ENCODE measurements at regions not wholly inside any gene's neighbourhood (a gene's known extent, or its start where the extent isn't known, plus 50 kb on each side); places are given as distances from the start of the nearest gene placed in this dataset.
"Not testable (repeated sequence)": the region's sequence is repeated elsewhere in the genome, so short reads cannot be mapped to it uniquely, and the experiment has no call there.

DNA sequence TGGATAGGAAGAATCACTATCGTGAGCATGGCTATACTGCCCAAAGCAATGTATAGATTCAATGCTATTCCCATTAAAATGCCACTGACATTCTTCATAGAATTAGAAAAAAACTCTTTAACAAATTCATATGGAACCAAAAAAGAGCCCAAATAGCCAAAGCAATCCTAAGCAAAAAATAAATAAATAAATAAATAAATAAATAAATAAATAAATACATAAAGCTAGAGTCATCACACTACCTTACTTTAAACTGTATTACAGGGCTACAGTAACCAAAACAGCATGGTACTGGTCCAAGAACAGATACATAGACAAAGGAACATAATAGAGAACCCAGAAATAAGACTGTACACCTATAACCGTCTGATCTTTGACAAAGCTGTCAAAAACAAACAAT lies 180.4 kb upstream of the CDKN2B start:
- H3K27me3 ChIP-seq: no peaks in the 10 kb centered on the region
- intact Hi-C loops (cut with DNase I): no loop called here
- H3K4me1 ChIP-seq: no peaks in the 10 kb centered on the region
- TF ChIP-seq, protein P1, sequence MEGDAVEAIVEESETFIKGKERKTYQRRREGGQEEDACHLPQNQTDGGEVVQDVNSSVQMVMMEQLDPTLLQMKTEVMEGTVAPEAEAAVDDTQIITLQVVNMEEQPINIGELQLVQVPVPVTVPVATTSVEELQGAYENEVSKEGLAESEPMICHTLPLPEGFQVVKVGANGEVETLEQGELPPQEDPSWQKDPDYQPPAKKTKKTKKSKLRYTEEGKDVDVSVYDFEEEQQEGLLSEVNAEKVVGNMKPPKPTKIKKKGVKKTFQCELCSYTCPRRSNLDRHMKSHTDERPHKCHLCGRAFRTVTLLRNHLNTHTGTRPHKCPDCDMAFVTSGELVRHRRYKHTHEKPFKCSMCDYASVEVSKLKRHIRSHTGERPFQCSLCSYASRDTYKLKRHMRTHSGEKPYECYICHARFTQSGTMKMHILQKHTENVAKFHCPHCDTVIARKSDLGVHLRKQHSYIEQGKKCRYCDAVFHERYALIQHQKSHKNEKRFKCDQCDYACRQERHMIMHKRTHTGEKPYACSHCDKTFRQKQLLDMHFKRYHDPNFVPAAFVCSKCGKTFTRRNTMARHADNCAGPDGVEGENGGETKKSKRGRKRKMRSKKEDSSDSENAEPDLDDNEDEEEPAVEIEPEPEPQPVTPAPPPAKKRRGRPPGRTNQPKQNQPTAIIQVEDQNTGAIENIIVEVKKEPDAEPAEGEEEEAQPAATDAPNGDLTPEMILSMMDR (IDR thresholded peaks at IDR 0.05): no peak
- H3K4me3 ChIP-seq: no peak overlapping the region
- no peaks in the 10 kb centered on the region for H3K9me3 ChIP-seq
- ATAC-seq (no peak), DNase-seq (no peak)
- H3K27ac ChIP-seq: no peak overlapping the region
- H3K36me3 ChIP-seq: no peaks in the 10 kb centered on the region

DNA sequence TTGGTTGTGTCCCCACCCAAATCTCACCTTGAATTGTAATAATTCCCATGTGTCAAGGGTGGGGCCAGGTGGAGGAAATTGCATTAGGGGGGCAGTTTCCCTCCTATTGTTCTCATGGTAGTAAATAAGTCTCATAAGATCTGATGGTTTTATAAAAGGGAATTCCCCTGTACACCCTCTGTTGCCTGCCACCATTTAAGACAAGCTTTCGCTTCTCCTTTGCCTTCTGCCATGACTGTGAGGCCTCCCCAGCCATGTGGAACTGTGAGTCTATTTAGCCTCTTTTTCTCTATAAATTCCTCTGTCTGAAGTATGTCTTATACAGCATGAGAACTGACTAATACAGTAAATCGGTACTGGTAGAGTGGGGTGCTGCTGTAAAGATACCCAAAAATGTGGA lies 187.9 kb upstream of the CDKN2B start:
- H3K4me1 ChIP-seq; H3K27ac ChIP-seq; intact Hi-C loops (cut with DNase I); H3K9me3 ChIP-seq; H3K27me3 ChIP-seq; DNase-seq; ATAC-seq; H3K36me3 ChIP-seq; H3K4me3 ChIP-seq: not testable (repeated sequence)

DNA sequence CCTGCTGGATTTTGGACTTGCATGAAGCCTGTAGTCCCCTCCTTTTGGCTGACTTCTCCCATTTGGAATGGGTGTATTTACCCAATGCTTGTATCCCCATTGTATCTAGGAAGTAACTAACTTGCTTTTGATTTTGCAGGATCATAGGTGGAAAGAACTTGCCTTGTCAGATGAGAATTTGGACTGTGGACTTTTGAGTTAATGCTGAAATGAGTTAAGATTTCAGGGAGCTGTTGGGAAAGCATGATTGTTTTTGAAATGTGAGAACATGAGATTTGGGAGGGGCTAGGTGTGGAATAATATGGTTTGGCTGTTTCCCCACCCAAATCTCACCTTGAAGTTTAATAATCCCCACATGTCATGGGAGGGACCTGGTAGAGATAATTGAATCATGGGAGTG lies 189.6 kb upstream of the CDKN2B start:
- H3K36me3 ChIP-seq: no peaks in the 10 kb centered on the region
- H3K27me3 ChIP-seq: no peaks in the 10 kb centered on the region
- no peak overlapping the region for H3K4me3 ChIP-seq
- no peaks in the 10 kb centered on the region for H3K4me1 ChIP-seq
- TF ChIP-seq, protein P1 (IDR thresholded peaks at IDR 0.05): no peak
- intact Hi-C loops (cut with DNase I): no loop called here
- no peaks in the 10 kb centered on the region for H3K9me3 ChIP-seq
- DNase-seq (no peak), ATAC-seq (no peak)
- H3K27ac ChIP-seq: no peak overlapping the region

DNA sequence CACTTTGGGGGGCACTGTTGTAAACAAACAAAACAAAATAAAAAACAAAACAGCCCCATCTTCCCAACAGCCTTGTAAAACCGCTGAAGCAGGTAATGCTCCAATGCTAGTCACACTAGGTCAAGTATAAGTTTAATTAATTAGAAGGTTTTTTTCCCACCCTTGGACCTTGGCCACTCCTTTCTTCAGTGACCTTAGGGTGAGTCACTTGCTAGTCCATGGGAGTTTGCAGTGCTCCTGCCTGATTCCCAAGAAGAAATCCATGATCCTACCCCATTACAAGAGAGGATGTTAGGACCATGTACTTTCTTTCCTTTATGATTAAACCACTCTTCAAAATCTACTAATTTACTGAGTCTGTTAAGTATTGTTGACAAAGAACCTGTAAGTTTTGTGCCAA lies 192.2 kb upstream of the CDKN2B start:
- Histone ChIP-seq H3K27me3 (no peaks in the 10 kb centered on the region), H3K4me1 (no peaks in the 10 kb centered on the region), H3K36me3 (no peaks in the 10 kb centered on the region), H3K4me3 (no peak overlapping the region), H3K9me3 (no peaks in the 10 kb centered on the region), H3K27ac (no peak overlapping the region)
- ATAC-seq: no peak
- intact Hi-C loops (cut with DNase I): no loop called here
- TF ChIP-seq, protein P1 (IDR thresholded peaks at IDR 0.05): no peak
- no peak for DNase-seq

DNA sequence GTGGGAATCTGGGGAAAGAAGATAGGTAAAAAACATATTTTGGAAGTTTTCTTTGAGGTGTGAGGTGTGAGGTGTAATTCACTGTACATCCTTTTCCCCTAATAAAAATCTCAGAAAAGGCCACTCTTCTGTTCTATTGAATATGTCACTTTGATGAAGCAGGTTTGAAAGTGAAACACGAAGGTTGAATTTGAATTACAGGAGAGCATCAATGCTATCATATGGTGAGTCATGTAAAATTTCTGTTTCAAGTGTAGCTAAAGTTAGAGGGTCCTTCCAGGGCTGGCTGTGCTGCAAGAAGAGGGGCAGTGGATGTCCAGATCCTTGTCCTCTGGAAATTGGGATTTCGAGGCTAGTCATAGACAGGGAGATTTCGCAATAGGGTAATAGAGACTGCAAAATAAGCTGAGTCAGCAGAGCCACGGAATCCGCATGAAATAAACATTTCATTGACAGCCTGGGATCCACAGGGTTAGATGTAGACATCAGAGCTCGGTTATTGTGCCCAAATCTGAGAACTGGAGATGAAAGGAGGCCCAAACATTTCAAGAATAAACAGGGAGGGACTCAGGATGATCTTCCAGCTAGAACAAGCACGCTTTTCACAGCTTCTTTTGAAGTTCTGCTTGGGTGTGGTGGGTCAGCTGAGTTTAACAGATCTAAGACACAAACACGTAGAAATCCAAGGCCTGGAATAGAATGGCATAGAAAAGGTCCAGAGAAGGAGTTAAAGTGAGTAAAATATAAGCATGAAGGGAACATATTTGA lies 194.4 kb upstream of the CDKN2B start:
- intact Hi-C loops (cut with DNase I): no loop called here
- ATAC-seq: peak; percentile 32
- TF ChIP-seq, protein P1 (IDR thresholded peaks at IDR 0.05): no peak

DNA sequence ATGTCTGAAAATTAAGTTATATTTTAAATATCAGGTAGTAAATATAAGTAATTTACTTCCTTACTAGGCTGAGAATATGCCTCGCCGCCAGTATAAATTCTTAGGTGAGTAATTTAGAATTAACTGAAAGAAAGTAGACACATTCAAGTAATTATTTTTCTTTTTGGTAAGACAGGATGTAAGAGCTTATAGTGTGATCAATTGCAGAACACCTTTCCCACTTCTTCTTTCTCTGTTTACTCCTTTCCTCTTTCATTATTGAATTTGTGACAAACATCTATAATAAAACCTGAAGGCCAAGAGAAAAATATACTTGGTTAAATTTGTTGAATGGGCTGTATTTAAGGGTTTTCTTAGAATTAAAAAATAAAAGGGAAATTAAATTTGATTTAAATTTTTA lies 195.1 kb upstream of the CDKN2B start:
- Histone ChIP-seq H3K36me3 (no peaks in the 10 kb centered on the region), H3K4me3 (no peak overlapping the region), H3K4me1 (peaks cover 0 to 6% of the 10 kb centered on the region in 2 donors), H3K27ac (no peak overlapping the region), H3K27me3 (no peaks in the 10 kb centered on the region), H3K9me3 (no peaks in the 10 kb centered on the region)
- intact Hi-C loops (cut with DNase I): no loop called here
- DNase-seq: no peak
- ATAC-seq: no peak
- TF ChIP-seq, protein P1 (IDR thresholded peaks at IDR 0.05): no peak

More for the DNA sequence above, 194.4 kb upstream of the CDKN2B start:
- Histone ChIP-seq H3K27me3 (no peaks in the 10 kb centered on the region), H3K36me3 (no peaks in the 10 kb centered on the region), H3K27ac (no peak overlapping the region), H3K4me3 (no peak overlapping the region), H3K4me1 (no peaks in the 10 kb centered on the region), H3K9me3 (no peaks in the 10 kb centered on the region)
- no peak for DNase-seq
